WTC11 (cell line): ENCODE measurements at regions not wholly inside any gene's neighbourhood (a gene's known extent, or its start where the extent isn't known, plus 50 kb on each side); places are given as distances from the start of the nearest gene placed in this dataset.

Source experiments
- ATAC-seq: fragments of 200-7000 bp; cut with Tn5 transposase; 2 replicates; pipeline ENCODE4 v1.10.0; 2021; ENCODE audit warnings: mild to moderate bottlenecking, moderate library complexity
- CTCF ChIA-PET: fragments of 300-600 bp; sonication (Branson Sonifier 250); formaldehyde crosslinking; loops from one replicate; lab custom pipeline; 2021; ENCODE audit warnings: antibody characterized with exemption; lab: Charles Lee
- POLR2A ChIA-PET: fragments of 350-600 bp; sonication (Branson Sonifier 250); formaldehyde crosslinking; loops from one replicate; lab custom pipeline; 2021; ENCODE audit warnings: antibody characterized with exemption; lab: Charles Lee
- DNase-seq: peaks from one replicate; pipeline ENCODE4 v3.0.0; 2021; ENCODE audit warnings: low spot score
- H3K27ac Mint-ChIP-seq: 2 replicates; pipeline ENCODE4 v1.8.0; 2021; ENCODE audit warnings: mixed read lengths
- H3K27me3 Mint-ChIP-seq: 2 replicates; pipeline ENCODE4 v1.8.0; 2021; ENCODE audit warnings: low read depth, mild to moderate bottlenecking, moderate library complexity, mixed read lengths
- H3K36me3 Mint-ChIP-seq: 2 replicates; pipeline ENCODE4 v1.8.0; 2021; ENCODE audit warnings: mixed read lengths
- H3K4me1 Mint-ChIP-seq: 2 replicates; pipeline ENCODE4 v1.8.0; 2022; ENCODE audit warnings: mixed read lengths
- H3K4me3 Mint-ChIP-seq: 2 replicates; pipeline ENCODE4 v1.8.0; 2021; ENCODE audit warnings: mild to moderate bottlenecking, moderate library complexity, mixed read lengths
- H3K9me3 Mint-ChIP-seq: 2 replicates; pipeline ENCODE4 v1.8.0; 2021; ENCODE audit warnings: mixed read lengths
- AFF4 ChIP-seq: sonication (generic); formaldehyde crosslinking; IDR thresholded peaks from 2 replicates; pipeline ENCODE4 v1.8.1; 2023; ENCODE audit warnings: mild to moderate bottlenecking, missing genetic modification reagents, borderline replicate concordance
- CBFB ChIP-seq: sonication (generic); formaldehyde crosslinking; IDR thresholded peaks from 2 replicates; pipeline ENCODE4 v1.8.1; 2022; ENCODE audit warnings: mild to moderate bottlenecking, low read depth, missing genetic modification reagents
- CDX4 ChIP-seq: fragments of 250-450 bp; sonication (Bioruptor Pico); IDR thresholded peaks from 2 replicates; pipeline ENCODE4 v1.9.0; 2021; ENCODE audit warnings: moderate library complexity, mild to moderate bottlenecking, inconsistent platforms, borderline replicate concordance
- FOXP4 ChIP-seq: sonication (generic); formaldehyde crosslinking; IDR thresholded peaks from 2 replicates; pipeline ENCODE4 v1.8.0; 2022; ENCODE audit warnings: mild to moderate bottlenecking, missing genetic modification reagents
- HMGA2 ChIP-seq: fragments of 250-450 bp; sonication (Bioruptor Pico); IDR thresholded peaks from 2 replicates; pipeline ENCODE4 v1.4.0; 2021; ENCODE audit warnings: mild to moderate bottlenecking, moderate library complexity
- NFE2L1 ChIP-seq: sonication (generic); formaldehyde crosslinking; IDR thresholded peaks from 2 replicates; pipeline ENCODE4 v1.8.1; 2023; ENCODE audit warnings: missing genetic modification reagents
- NFYB ChIP-seq: sonication (generic); formaldehyde crosslinking; conservative IDR thresholded peaks from 2 replicates; pipeline ENCODE4 v1.8.0; 2022; ENCODE audit warnings: low read depth, missing genetic modification reagents
- PRRX2 ChIP-seq: fragments of 250-450 bp; sonication (Bioruptor Pico); IDR thresholded peaks from 2 replicates; pipeline ENCODE4 v1.8.0; 2021; ENCODE audit warnings: mild to moderate bottlenecking
- ZNF423 ChIP-seq: fragments of 250-450 bp; sonication (Bioruptor Pico); IDR thresholded peaks from 2 replicates; pipeline ENCODE4 v2.1.2; 2022; ENCODE audit warnings: mild to moderate bottlenecking, moderate library complexity
- TF ChIP-seq, protein P1 (sequence below): sonication (generic); formaldehyde crosslinking; IDR thresholded peaks from 2 replicates; pipeline ENCODE4 v1.8.1; 2022; ENCODE audit warnings: mild to moderate bottlenecking, moderate library complexity, missing genetic modification reagents
- TF ChIP-seq, protein P2 (sequence below): sonication (generic); formaldehyde crosslinking; IDR thresholded peaks from 2 replicates; pipeline ENCODE4 v1.8.1; 2023; ENCODE audit warnings: mild to moderate bottlenecking, missing genetic modification reagents
- TF ChIP-seq, protein P3 (sequence below): sonication (generic); formaldehyde crosslinking; IDR thresholded peaks from 2 replicates; pipeline ENCODE4 v1.8.1; 2022; ENCODE audit warnings: missing genetic modification reagents, borderline replicate concordance
- TF ChIP-seq, protein P4 (sequence below): sonication (generic); formaldehyde crosslinking; IDR thresholded peaks from 2 replicates; pipeline ENCODE4 v1.8.1; 2023; ENCODE audit warnings: mild to moderate bottlenecking, moderate library complexity, missing genetic modification reagents
- TF ChIP-seq, protein P5 (sequence below): sonication (generic); formaldehyde crosslinking; IDR thresholded peaks from 2 replicates; pipeline ENCODE4 v1.8.0; 2022; ENCODE audit warnings: missing genetic modification reagents

GRCh38 chr4:22187203-22187820, 238.7 kb upstream of the KCNIP4 start:
- Mint-ChIP-seq H3K4me1 (peaks cover 55% of the 10 kb centered on the region), H3K9me3 (peaks cover 7% of the 10 kb centered on the region; the same call in 1 of the 2 replicates), H3K36me3 (no peaks in the 10 kb centered on the region), H3K27me3 (no peaks in the 10 kb centered on the region), H3K27ac (no peak overlapping the region), H3K4me3 (no peak overlapping the region)
- TF ChIP-seq CBFB (CRISPR knock-in tag) (no peak), CDX4 (CRISPR knock-in tag) (no peak), NFYB (CRISPR knock-in tag) (no peak), PRRX2 (CRISPR knock-in tag) (no peak), FOXP4 (CRISPR knock-in tag) (no peak)
- TF ChIP-seq, protein P1, sequence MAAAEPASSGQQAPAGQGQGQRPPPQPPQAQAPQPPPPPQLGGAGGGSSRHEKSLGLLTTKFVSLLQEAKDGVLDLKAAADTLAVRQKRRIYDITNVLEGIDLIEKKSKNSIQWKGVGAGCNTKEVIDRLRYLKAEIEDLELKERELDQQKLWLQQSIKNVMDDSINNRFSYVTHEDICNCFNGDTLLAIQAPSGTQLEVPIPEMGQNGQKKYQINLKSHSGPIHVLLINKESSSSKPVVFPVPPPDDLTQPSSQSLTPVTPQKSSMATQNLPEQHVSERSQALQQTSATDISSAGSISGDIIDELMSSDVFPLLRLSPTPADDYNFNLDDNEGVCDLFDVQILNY (CRISPR knock-in tag), result no peak
- TF ChIP-seq, protein P2, sequence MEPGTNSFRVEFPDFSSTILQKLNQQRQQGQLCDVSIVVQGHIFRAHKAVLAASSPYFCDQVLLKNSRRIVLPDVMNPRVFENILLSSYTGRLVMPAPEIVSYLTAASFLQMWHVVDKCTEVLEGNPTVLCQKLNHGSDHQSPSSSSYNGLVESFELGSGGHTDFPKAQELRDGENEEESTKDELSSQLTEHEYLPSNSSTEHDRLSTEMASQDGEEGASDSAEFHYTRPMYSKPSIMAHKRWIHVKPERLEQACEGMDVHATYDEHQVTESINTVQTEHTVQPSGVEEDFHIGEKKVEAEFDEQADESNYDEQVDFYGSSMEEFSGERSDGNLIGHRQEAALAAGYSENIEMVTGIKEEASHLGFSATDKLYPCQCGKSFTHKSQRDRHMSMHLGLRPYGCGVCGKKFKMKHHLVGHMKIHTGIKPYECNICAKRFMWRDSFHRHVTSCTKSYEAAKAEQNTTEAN (CRISPR knock-in tag), result no peak
- ChIA-PET CTCF (no interaction called here), POLR2A (no interaction called here)
- DNase-seq (no peak), ATAC-seq (0 out of 2 replicates have a peak, but pooled peaks have one; percentile 33)

DNA sequence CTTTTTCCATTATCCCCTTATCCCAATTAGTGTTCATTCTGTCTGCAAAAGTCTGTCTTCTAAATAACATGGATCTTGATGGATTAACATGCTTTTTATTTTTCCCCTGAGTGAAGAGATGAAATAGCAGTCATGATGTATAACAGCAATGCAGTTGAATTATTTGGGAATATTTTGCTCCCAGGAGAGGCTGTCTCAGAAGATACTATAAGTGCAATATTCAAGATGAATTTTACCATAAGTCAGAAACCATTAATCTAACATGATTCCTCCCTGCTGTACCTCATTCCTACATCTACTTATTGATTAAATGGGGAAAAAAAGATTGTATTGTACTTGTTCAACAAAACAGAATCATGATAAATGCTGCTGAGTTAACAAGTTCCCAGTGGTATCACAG, 233.2 kb upstream of the KCNIP4 start:
- H3K4me1 Mint-ChIP-seq, result peaks cover 19% of the 10 kb centered on the region
- ChIA-PET CTCF (no interaction called here), POLR2A (no interaction called here)
- TF ChIP-seq HMGA2 (CRISPR knock-in tag) (no peak), NFE2L1 (CRISPR knock-in tag) (no peak), AFF4 (CRISPR knock-in tag) (no peak), ZNF423 (CRISPR knock-in tag) (no peak), NFYB (CRISPR knock-in tag) (no peak)
- TF ChIP-seq, protein P3, sequence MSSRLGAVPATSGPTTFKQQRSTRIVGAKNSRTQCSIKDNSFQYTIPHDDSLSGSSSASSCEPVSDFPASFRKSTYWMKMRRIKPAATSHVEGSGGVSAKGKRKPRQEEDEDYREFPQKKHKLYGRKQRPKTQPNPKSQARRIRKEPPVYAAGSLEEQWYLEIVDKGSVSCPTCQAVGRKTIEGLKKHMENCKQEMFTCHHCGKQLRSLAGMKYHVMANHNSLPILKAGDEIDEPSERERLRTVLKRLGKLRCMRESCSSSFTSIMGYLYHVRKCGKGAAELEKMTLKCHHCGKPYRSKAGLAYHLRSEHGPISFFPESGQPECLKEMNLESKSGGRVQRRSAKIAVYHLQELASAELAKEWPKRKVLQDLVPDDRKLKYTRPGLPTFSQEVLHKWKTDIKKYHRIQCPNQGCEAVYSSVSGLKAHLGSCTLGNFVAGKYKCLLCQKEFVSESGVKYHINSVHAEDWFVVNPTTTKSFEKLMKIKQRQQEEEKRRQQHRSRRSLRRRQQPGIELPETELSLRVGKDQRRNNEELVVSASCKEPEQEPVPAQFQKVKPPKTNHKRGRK (CRISPR knock-in tag), result no peak
- TF ChIP-seq, protein P4, sequence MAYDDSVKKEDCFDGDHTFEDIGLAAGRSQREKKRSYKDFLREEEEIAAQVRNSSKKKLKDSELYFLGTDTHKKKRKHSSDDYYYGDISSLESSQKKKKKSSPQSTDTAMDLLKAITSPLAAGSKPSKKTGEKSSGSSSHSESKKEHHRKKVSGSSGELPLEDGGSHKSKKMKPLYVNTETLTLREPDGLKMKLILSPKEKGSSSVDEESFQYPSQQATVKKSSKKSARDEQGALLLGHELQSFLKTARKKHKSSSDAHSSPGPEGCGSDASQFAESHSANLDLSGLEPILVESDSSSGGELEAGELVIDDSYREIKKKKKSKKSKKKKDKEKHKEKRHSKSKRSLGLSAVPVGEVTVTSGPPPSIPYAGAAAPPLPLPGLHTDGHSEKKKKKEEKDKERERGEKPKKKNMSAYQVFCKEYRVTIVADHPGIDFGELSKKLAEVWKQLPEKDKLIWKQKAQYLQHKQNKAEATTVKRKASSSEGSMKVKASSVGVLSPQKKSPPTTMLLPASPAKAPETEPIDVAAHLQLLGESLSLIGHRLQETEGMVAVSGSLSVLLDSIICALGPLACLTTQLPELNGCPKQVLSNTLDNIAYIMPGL (CRISPR knock-in tag), result no peak
- TF ChIP-seq, protein P5, sequence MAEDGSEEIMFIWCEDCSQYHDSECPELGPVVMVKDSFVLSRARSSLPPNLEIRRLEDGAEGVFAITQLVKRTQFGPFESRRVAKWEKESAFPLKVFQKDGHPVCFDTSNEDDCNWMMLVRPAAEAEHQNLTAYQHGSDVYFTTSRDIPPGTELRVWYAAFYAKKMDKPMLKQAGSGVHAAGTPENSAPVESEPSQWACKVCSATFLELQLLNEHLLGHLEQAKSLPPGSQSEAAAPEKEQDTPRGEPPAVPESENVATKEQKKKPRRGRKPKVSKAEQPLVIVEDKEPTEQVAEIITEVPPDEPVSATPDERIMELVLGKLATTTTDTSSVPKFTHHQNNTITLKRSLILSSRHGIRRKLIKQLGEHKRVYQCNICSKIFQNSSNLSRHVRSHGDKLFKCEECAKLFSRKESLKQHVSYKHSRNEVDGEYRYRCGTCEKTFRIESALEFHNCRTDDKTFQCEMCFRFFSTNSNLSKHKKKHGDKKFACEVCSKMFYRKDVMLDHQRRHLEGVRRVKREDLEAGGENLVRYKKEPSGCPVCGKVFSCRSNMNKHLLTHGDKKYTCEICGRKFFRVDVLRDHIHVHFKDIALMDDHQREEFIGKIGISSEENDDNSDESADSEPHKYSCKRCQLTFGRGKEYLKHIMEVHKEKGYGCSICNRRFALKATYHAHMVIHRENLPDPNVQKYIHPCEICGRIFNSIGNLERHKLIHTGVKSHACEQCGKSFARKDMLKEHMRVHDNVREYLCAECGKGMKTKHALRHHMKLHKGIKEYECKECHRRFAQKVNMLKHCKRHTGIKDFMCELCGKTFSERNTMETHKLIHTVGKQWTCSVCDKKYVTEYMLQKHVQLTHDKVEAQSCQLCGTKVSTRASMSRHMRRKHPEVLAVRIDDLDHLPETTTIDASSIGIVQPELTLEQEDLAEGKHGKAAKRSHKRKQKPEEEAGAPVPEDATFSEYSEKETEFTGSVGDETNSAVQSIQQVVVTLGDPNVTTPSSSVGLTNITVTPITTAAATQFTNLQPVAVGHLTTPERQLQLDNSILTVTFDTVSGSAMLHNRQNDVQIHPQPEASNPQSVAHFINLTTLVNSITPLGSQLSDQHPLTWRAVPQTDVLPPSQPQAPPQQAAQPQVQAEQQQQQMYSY (CRISPR knock-in tag), result no peak
- H3K4me3 Mint-ChIP-seq, result no peak overlapping the region
- H3K36me3 Mint-ChIP-seq, result peaks cover 16% of the 10 kb centered on the region
- no peak overlapping the region for H3K27ac Mint-ChIP-seq
- H3K9me3 Mint-ChIP-seq, result peaks cover 24% of the 10 kb centered on the region
- peaks cover 3% of the 10 kb centered on the region; the same call in 1 of the 2 replicates for H3K27me3 Mint-ChIP-seq
- DNase-seq (no peak), ATAC-seq (no peak)
